ENCODE measurements at regions not wholly inside any gene's neighbourhood (a gene's known extent, or its start where the extent isn't known, plus 50 kb on each side); places are given as distances from the start of the nearest gene placed in this dataset.

- TF ChIP-seq, protein P1, sequence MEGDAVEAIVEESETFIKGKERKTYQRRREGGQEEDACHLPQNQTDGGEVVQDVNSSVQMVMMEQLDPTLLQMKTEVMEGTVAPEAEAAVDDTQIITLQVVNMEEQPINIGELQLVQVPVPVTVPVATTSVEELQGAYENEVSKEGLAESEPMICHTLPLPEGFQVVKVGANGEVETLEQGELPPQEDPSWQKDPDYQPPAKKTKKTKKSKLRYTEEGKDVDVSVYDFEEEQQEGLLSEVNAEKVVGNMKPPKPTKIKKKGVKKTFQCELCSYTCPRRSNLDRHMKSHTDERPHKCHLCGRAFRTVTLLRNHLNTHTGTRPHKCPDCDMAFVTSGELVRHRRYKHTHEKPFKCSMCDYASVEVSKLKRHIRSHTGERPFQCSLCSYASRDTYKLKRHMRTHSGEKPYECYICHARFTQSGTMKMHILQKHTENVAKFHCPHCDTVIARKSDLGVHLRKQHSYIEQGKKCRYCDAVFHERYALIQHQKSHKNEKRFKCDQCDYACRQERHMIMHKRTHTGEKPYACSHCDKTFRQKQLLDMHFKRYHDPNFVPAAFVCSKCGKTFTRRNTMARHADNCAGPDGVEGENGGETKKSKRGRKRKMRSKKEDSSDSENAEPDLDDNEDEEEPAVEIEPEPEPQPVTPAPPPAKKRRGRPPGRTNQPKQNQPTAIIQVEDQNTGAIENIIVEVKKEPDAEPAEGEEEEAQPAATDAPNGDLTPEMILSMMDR (IDR thresholded peaks at IDR 0.05), result no peak
- no peak for TF ChIP-seq POLR2A (IDR thresholded peaks at IDR 0.05)
Observed at GRCh38 chr3:171533702-171534101, 73.5 kb upstream of the TNIK start.
